ENCODE measurements at regions not wholly inside any gene's neighbourhood (a gene's known extent, or its start where the extent isn't known, plus 50 kb on each side); places are given as distances from the start of the nearest gene placed in this dataset.

GRCh38 chr11:88017666-88018065, 157.6 kb downstream of the RAB38 start:
- TF ChIP-seq POLR2A (IDR thresholded peaks at IDR 0.05; ENCODE audit: low read depth, low read length) (no peak), POLR2AphosphoS5 (IDR thresholded peaks at IDR 0.05; ENCODE audit: low read depth, low read length) (no peak)
